ENCODE measurements at regions not wholly inside any gene's neighbourhood (a gene's known extent, or its start where the extent isn't known, plus 50 kb on each side); places are given as distances from the start of the nearest gene placed in this dataset.

- WGBS (ENCODE audit: insufficient coverage), result 72% methylated on average over 10 of the region's 17 CpGs
- H3K27me3 ChIP-seq (replicated peaks in 1 of 4; ENCODE audit: control extremely low read depth in 1 of 4, control insufficient read depth in 3 of 4, insufficient read depth in 4 of 4, low read length in 3 of 4), result no peaks in the 10 kb centered on the region
Observed at GRCh38 chr2:217092710-217093379, 233.0 kb upstream of the TNP1 start.

GRCh38 chr2:217091531-217091930 is 231.7 kb upstream of the TNP1 start:
- no peak overlapping the region for H3K9ac ChIP-seq (ENCODE audit: low read length)
- Mint-ChIP-seq H3K4me1 (peaks cover 16% of the 10 kb centered on the region), H3K27ac (no peak overlapping the region), H3K27me3 (peaks cover 4% of the 10 kb centered on the region), H3K4me3 (no peak overlapping the region), H3K9me3 (ENCODE audit: insufficient read depth) (no peaks in the 10 kb centered on the region)
- H3K79me2 ChIP-seq (ENCODE audit: control insufficient read depth, insufficient read depth, low read length), result no peaks in the 10 kb centered on the region
- no peak overlapping the region for H3K4me2 ChIP-seq (replicated peaks; ENCODE audit: low read depth, low read length, poor library complexity, severe bottlenecking)
- no peaks in the 10 kb centered on the region for H3K36me3 ChIP-seq (replicated peaks in 1 of 2; ENCODE audit: control extremely low read depth in 1 of 2, control insufficient read depth in 1 of 2, extremely low read depth in 1 of 2, insufficient read depth in 2 of 2, low read length in 1 of 2)
- H2AFZ ChIP-seq (ENCODE audit: insufficient read depth, low read depth, low read length, poor library complexity, severe bottlenecking), result no peak overlapping the region
- H3K27ac ChIP-seq (ENCODE audit: low read length in 2 of 2), result no peak overlapping the region
- no peaks in the 10 kb centered on the region for H3K27me3 ChIP-seq (replicated peaks in 1 of 4; ENCODE audit: control extremely low read depth in 1 of 4, control insufficient read depth in 3 of 4, insufficient read depth in 4 of 4, low read length in 3 of 4)
- no peaks in the 10 kb centered on the region for H4K20me1 ChIP-seq (ENCODE audit: control insufficient read depth, insufficient read depth, low read length, poor library complexity, severe bottlenecking)
- intact Hi-C loops (cut with micrococcal nuclease), result no loop called here
- H3K4me1 ChIP-seq (ENCODE audit: control insufficient read depth in 2 of 2, insufficient read depth in 2 of 2, low read length in 2 of 2), result peaks cover 6 to 10% of the 10 kb centered on the region in 2 donors
- ChIA-PET POLR2A (no interaction called here), CTCF (no interaction called here)
- no peak overlapping the region for H3K4me3 ChIP-seq (ENCODE audit: control extremely low read depth in 1 of 5, extremely low read depth in 1 of 5, insufficient read depth in 1 of 5, low read depth in 2 of 5, low read length in 4 of 5)
- ATAC-seq (ENCODE audit: low read depth) (no peak), DNase-seq (no peak)
- TF ChIP-seq EZH2 (IDR thresholded peaks at IDR 0.05; ENCODE audit: borderline replicate concordance, insufficient read depth, low read depth, low read length, poor library complexity, severe bottlenecking) (no peak), CTCF (IDR thresholded peaks at IDR 0.05) (no peak)
- no peaks in the 10 kb centered on the region for H3K9me3 ChIP-seq (ENCODE audit: control extremely low read depth in 1 of 3, control insufficient read depth in 2 of 3, insufficient read depth in 1 of 3, low read length in 2 of 3)
- 0% methylated on average over 1 of the region's 3 CpGs for WGBS (ENCODE audit: insufficient coverage)

More at GRCh38 chr2:217092710-217093379, 233.0 kb upstream of the TNP1 start:
- intact Hi-C loops (cut with micrococcal nuclease), result no loop called here
- H2AFZ ChIP-seq (ENCODE audit: insufficient read depth, low read depth, low read length, poor library complexity, severe bottlenecking), result no peak overlapping the region
- TF ChIP-seq CTCF (IDR thresholded peaks at IDR 0.05), result no peak
- TF ChIP-seq EZH2 (IDR thresholded peaks at IDR 0.05; ENCODE audit: borderline replicate concordance, insufficient read depth, low read depth, low read length, poor library complexity, severe bottlenecking), result no peak
- H3K4me3 Mint-ChIP-seq, result no peak overlapping the region
- H3K27ac ChIP-seq (ENCODE audit: low read length in 2 of 2), result no peak overlapping the region
- no peaks in the 10 kb centered on the region for H3K9me3 Mint-ChIP-seq (ENCODE audit: insufficient read depth)
- peaks cover 4% of the 10 kb centered on the region for H3K27me3 Mint-ChIP-seq
- peaks cover 16% of the 10 kb centered on the region for H3K4me1 Mint-ChIP-seq
- H3K27ac Mint-ChIP-seq, result no peak overlapping the region
- ATAC-seq (ENCODE audit: low read depth) (no peak), DNase-seq (no peak)
- H3K4me3 ChIP-seq (ENCODE audit: control extremely low read depth in 1 of 5, extremely low read depth in 1 of 5, insufficient read depth in 1 of 5, low read depth in 2 of 5, low read length in 4 of 5), result no peak overlapping the region
- CTCF ChIA-PET, result no interaction called here
- H3K4me1 ChIP-seq (ENCODE audit: control insufficient read depth in 2 of 2, insufficient read depth in 2 of 2, low read length in 2 of 2), result peaks cover 6 to 10% of the 10 kb centered on the region in 2 donors
- POLR2A ChIA-PET, result no interaction called here
- H3K4me2 ChIP-seq (replicated peaks; ENCODE audit: low read depth, low read length, poor library complexity, severe bottlenecking), result no peak overlapping the region
- H3K36me3 ChIP-seq (replicated peaks in 1 of 2; ENCODE audit: control extremely low read depth in 1 of 2, control insufficient read depth in 1 of 2, extremely low read depth in 1 of 2, insufficient read depth in 2 of 2, low read length in 1 of 2), result no peaks in the 10 kb centered on the region
- no peak overlapping the region for H3K9ac ChIP-seq (ENCODE audit: low read length)
- no peaks in the 10 kb centered on the region for H3K79me2 ChIP-seq (ENCODE audit: control insufficient read depth, insufficient read depth, low read length)
- H3K9me3 ChIP-seq (ENCODE audit: control extremely low read depth in 1 of 3, control insufficient read depth in 2 of 3, insufficient read depth in 1 of 3, low read length in 2 of 3), result peaks cover 0 to 4% (median 0%) of the 10 kb centered on the region in 3 donors
- no peaks in the 10 kb centered on the region for H4K20me1 ChIP-seq (ENCODE audit: control insufficient read depth, insufficient read depth, low read length, poor library complexity, severe bottlenecking)
